ENCODE measurements at regions not wholly inside any gene's neighbourhood (a gene's known extent, or its start where the extent isn't known, plus 50 kb on each side); places are given as distances from the start of the nearest gene placed in this dataset.

DNA sequence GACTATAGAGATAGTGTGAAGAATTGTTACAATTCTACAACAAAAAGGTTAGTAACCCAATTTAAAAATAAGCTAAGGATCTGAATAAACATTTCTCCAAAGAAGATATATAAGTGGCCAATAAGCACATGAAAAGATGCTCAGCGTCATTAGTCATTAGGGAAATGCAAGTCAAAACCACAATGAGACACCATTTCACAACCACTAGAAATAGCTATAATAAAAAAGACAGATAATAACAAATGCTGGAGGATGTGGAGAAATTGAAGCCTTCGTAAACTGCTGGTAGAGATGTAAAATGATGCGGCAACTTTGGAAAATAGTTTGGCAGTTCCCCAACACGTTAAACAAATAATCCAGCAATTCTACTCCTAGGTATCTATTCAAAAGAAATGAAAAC is 366.5 kb upstream of the POU3F3 start:
- no peak for TF ChIP-seq EP300 (IDR thresholded peaks at IDR 0.05)
- TF ChIP-seq, protein P1, sequence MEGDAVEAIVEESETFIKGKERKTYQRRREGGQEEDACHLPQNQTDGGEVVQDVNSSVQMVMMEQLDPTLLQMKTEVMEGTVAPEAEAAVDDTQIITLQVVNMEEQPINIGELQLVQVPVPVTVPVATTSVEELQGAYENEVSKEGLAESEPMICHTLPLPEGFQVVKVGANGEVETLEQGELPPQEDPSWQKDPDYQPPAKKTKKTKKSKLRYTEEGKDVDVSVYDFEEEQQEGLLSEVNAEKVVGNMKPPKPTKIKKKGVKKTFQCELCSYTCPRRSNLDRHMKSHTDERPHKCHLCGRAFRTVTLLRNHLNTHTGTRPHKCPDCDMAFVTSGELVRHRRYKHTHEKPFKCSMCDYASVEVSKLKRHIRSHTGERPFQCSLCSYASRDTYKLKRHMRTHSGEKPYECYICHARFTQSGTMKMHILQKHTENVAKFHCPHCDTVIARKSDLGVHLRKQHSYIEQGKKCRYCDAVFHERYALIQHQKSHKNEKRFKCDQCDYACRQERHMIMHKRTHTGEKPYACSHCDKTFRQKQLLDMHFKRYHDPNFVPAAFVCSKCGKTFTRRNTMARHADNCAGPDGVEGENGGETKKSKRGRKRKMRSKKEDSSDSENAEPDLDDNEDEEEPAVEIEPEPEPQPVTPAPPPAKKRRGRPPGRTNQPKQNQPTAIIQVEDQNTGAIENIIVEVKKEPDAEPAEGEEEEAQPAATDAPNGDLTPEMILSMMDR (IDR thresholded peaks at IDR 0.05), result no peak
